Esophagus muscularis mucosa (tissue), 4 donors: ENCODE measurements at regions not wholly inside any gene's neighbourhood (a gene's known extent, or its start where the extent isn't known, plus 50 kb on each side); places are given as distances from the start of the nearest gene placed in this dataset.

Experiments used
- CTCF ChIP-seq, 3 experiments: fragments of 200-600 bp in 2 of 3; fragments of 450-650 bp in 1 of 3; sonication (generic) in 2 of 3; IDR thresholded peaks; one replicate each; pipeline ENCODE4 v1.5.1; 2017 to 2019; ENCODE audit warnings: antibody characterized with exemption in 3 of 3, mild to moderate bottlenecking in 2 of 3, moderate library complexity in 1 of 3
- EP300 ChIP-seq: sonication (generic); formaldehyde crosslinking; IDR thresholded peaks from one replicate; pipeline ENCODE4 v1.6.1; 2017; ENCODE audit warnings: antibody characterized with exemption
- POLR2A ChIP-seq: fragments of 450-650 bp; IDR thresholded peaks from one replicate; pipeline ENCODE4 v1.6.1; 2017; ENCODE audit warnings: antibody characterized with exemption, moderate library complexity, mild to moderate bottlenecking, low read depth

DNA sequence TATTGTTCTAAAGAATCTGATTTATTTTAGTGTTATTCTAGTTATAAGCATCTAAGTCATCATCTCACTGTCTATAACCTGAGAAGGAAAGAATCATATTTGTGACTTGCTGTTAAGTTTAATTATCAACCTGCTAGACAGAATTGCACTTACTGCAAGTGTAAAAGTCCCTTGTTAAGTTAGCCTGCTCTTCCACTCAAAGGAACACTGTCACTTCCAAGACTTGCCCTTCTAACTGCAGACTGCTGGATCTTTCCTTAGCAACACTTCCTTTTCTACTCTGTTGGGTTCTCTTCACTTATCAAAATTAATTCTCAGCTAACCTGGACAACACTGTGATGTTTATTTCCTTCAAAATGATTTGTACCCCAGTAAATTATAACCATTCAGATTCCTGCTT, 323.2 kb upstream of the TFPI start:
- TF ChIP-seq POLR2A (no peak), CTCF (IDR thresholded peaks at IDR 0.05) (no peak), EP300 (no peak)
